Activated CD8-positive, alpha-beta memory T cell treated with anti-CD3 and anti-CD28 coated beads for 24 hours (primary cell): ENCODE measurements at regions not wholly inside any gene's neighbourhood (a gene's known extent, or its start where the extent isn't known, plus 50 kb on each side); places are given as distances from the start of the nearest gene placed in this dataset.

ENCODE experiments used
- DNase-seq: peaks from one replicate; pipeline ENCODE4 v3.0.0-alpha.2; 2020

DNA sequence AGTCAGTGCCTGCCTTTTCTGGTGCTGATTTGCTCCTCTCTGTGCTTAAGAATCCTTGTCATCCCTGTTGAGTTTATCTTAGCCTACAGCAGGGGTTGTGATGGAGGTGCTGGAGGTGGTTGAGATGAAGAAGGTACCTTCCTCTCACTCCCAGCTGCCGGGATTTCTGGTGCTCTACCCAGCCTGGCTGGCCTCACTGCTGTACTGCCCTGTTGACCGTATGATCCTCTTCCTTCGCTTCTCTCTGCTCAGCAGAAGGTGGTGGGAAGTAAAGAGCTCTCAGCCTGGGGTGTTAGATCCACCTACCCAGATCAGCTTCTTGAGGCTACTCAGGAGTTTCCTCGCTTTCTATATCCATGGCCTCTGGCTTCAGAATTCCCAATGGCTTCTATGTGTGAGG is 101.0 kb upstream of the NXT1 start:
- DNase-seq, result no peak

DNA sequence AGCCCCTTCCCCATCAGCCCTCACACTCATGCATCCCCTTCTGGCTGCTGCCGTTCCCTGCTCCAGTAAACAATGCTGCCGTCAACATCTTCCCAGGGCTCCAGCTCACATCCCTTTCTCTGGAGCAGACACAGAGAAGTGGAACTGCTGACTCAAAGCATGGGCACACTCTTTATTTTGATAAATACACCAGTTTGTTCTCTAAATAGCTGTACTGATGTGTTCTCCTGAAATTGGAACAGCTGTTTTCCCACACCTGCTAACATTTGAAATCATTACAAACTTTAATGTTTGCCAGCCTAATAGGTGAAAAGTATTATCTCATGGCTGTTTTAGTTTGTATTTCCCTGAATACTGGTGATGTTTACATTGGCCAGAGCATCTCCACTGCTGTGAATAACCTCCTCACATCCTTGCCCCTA is 102.1 kb upstream of the NXT1 start:
- DNase-seq, result no peak

DNA sequence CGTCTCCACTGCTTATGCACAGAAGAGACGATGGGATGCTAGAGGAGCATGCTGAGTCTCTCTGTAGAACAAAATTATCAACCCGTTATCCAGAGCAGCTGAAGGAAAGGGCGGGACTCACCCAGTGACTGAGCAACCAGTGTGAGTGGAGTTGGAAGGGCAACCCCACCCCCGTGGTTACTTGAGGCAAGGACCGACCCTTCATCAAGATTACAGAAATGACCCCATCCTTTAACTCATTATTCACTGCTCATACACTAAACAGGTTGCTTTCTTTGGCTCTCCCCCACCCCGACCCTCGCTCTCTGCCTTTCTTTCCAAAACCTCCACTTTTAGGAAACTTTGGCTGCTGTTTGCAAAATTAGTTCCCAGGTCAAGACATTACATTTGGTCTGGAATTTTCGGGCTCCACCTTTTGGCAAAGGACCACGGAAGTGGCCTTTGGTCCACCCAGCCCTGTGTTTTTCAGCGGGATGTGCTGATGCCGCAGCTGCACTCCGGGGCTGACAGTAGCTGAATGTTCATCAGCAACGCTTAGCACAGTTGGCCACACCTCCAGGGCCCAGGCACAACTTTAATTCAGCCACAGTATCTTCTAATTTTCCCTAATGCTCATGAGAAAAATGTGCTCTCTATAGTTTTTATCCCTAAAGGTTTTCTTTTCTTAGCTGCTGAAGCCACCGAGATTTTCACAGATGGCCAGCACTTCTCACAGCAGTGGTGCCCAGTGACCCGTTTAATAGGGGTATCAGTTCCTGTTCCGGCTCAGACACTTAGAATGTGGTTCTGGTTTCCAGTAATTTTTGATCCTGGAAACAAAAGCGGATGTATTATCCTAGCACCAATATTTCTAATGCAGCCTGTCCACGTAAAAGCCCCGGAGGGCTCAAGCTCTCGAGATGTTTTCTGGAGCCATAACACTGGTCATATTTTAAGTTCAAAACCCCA is 103.6 kb upstream of the NXT1 start:
- no peak for DNase-seq

DNA sequence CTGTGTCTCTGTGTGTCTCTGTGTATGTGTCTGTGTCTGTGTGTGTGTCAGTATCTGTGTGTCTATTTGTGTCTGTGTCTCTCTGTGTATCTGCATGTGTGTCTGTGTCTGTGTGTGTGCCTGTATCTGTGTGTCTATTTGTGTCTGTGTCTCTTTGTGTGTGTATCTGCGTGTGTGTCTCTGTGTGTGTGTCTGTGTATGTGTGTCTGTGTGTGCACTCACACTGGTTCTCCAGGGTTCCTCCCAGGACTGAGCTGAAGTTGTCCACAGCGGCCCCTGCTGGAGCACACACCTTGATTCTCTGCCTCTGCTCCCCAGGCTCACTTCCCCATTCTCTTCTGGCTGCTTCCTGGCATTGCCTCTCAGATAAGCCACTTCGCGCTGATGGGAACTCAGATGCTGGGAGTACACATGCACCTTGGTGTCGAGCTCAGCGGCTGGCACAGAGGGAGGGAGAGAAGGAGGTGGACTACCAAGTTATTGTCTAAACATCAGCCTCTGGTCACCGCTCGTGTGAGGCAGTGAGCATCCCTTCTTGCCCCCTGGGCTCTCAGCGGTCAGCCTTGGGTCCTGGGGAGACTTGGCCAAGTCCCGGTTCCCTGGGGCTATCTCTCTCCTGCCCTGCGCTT is 104.9 kb upstream of the NXT1 start:
- DNase-seq, result peak; percentile 47

DNA sequence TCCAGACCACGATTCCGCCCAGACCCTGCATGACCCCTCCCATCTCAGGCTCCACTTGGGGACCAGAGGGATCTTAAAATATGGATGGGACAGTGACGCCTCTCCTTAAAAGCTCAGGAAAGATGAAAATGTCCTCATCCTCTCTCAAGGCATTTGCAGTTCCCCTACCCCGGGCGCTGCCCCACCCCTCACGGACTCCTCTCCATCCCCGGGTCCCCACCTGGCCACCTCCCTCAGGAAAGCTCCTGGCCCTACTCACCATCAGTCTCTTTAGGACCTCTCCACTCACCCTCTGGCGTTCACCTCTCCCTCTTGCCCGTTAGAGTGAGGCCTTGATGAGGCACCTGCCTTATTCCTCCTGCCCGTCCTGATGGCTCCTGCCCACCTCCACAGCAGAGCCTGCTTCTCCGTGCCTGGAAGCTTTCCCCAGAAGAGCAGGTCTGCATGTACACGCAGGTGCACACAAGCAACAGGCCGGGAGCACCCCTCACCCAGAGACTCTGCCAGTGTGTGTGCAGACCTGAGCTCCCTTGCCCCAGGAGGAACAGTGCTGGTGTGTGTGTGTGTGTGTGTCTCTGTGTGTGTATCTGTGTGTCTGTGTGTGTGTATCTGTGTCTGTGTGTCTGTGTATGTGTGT is 105.6 kb upstream of the NXT1 start:
- peak; percentile 19 for DNase-seq

DNA sequence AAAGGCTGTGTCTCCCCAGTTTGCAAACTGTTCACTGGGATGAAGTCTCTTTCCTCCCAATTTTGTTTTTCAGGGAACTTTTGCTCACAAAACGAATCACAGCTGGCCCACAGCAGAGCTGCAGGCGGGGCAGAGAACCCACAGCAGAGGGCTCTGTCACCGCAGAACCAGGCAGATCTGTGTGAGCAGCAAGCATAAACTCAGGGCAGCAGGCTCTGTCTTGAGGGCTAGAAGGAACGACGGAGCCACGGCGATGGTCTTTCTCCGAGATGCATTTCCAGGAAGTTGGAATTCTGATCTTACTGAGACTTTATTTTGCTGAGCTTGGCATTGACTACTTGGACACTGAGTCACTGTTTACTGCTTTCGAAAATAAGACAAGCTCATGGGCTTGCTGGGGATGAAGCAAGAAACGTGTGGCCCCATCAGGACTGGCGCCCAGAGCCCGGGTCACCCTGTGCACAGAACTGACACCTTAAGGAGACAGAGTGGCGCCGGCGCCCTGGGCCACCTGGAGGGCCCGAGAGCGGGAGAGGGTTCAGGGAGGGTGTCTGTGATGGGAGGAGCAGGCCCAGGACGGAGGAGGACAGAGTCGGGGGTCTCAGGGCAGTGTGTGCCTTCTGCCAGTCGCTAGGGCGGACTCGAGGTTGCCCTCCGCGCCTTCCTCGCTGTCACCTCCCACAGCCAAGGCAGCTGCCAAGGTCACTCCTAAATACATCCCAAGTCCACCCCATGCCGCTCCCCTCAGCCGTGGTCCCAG is 106.3 kb upstream of the NXT1 start:
- DNase-seq, result peak; percentile 17

DNA sequence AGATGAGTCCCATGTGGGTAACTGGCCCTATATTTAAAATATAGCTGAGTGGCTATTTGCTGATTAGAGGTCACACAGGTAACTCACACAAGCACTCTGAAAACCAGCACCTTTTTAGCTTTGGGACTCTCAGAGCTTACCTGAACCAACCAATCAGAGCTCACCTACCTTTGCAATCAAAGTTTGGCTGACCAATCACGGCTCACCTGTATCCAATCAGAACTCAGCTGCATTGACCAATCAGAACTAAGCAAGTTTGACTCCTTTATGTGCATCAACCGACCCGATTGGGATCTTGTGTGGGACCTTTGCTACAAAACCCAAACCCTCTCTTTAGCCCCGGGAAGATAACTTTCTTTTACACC is 106.8 kb upstream of the NXT1 start:
- DNase-seq, result peak; percentile 19

DNA sequence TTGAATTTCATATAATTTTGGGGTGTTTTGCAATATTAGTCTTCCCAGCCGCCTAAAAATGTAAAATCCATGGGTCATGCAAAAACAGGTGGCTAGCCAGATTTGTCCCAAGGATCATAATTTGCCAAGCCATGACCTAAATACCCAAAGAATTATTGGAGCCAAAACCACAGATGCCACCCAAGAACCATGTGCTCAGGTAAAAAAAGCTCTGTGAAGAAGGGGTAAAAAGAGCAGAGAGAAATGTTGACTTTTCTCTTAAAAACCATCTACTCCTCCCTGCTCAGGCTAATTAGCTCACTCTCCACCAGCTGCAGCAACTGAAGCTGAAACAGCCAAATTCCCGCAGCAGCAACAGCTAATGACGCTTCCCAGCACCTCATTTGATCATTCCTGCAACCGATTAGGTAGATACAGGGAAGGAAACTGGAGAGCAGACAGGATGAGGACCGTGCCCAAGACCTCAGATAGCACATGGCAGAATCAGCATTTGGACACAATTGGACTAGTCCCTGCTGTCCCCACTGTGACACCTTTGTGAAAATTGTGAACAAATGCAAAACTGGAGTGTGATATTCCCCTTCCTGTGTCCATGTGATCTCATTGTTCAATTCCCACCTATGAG is 107.9 kb upstream of the NXT1 start:
- DNase-seq, result no peak

DNA sequence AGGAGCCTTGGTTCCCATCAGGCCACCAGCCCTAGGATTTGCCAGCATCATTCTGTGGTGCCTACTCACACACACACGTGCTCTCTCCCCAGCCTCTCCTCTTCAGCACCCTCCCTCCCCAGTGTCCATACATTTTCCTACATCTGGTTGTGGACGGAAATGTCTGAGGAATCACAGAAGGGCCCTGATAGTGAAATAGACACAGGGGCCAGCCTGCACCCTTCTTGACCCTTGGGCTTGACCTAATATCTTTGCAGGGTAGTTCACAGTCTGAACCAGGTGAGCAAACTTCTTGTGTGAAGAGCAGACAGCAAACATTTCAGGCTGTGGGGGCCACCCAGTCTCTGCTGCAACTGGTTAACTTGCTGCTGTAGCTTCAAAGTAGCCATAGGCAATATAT is 108.5 kb upstream of the NXT1 start:
- DNase-seq, result no peak

DNA sequence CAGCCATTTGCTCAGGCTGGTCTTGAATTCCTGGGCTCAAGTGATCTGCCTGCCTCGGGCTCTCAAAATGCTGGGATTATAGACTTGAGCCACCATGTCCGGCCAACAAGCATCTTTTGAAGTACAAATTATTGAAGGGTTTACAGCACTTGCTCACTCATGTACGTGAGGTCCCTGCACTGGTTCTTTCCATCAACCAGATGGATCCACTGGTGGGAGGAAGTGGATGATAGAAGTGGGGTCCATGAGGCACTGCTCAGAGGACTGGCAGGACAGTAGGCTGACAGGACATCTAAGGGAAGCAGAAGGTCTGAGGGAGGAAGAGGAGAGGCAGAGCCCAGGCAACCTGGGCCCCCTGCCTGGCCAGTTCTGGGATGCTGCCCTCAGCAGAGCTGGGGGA is 109.2 kb upstream of the NXT1 start:
- DNase-seq, result peak; percentile 21

DNA sequence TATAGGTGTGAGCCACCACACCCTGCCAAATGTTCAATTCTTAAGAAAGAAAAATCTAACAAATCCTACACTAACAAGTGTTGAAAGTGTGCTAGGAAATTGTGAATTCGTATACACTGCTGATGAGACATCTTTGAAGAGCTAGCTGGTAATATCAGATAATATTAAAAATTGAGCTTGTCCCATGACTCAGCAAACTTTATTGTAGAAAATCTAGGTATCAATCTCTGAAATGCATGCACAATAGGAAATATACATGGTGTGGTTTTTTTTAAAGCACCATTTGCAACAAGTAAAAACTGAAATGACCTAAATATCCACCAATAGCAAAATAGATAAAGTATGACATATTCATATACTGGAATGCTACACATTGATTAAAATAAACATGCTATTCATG is 110.1 kb upstream of the NXT1 start:
- no peak for DNase-seq

DNA sequence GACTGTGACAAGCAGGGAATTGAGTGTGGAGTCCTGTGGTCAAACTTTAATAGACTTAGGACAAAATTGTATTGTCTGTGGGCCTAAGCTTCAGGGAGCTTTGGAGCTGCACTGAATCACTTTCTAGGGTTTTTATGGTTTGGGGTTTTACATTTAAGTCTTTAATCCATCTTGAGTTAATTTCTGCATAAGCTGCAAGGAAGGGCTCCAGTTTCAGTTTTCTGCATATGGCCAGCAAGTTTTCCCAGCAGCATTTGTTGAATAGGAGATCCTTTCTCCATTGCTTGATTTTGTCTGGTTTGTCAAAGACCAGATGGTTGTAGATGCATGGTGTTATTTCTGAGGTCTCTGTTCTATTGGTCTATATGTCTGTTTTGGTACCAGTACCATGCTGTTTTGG is 113.4 kb upstream of the NXT1 start:
- DNase-seq, result no peak

DNA sequence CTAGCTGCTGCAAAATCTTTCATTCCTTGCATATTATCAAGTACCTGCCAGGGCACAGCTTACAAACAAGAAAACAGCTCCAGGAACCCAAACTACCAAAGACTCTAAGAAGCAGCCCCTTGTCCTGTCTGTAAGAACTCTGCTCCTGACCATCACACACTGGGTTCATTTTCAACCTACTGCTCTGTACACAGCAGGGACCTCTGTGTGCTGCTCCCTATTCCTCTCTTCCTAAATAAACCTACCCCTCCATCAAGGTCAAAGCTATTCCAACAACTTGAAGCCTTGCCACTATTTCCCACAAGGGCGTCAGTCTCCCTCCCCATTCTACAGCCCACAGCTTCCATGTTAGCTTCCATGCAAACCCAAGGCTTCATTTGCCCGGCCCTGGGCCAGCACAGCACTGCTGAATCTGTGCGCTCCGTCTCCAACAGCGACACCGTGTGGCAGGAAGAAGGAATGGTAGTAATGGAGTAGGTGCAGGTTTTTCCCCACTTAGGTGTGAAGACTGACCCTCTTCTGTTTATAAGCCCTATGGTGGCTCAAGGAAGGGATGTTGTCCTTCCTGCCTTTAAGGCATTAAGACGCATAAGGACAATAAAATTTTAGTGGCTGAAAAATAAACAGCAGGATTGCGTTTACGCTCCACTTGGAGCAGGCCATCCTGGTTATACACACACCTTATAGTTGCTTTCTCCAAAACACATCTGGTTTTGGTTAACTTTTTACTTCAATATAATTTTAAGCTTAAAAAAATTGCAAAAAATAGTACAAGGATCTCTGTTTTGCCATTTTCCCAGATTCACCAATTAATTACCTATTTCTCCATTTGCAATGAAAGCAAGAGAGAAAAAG is 115.2 kb upstream of the NXT1 start:
- DNase-seq, result no peak

DNA sequence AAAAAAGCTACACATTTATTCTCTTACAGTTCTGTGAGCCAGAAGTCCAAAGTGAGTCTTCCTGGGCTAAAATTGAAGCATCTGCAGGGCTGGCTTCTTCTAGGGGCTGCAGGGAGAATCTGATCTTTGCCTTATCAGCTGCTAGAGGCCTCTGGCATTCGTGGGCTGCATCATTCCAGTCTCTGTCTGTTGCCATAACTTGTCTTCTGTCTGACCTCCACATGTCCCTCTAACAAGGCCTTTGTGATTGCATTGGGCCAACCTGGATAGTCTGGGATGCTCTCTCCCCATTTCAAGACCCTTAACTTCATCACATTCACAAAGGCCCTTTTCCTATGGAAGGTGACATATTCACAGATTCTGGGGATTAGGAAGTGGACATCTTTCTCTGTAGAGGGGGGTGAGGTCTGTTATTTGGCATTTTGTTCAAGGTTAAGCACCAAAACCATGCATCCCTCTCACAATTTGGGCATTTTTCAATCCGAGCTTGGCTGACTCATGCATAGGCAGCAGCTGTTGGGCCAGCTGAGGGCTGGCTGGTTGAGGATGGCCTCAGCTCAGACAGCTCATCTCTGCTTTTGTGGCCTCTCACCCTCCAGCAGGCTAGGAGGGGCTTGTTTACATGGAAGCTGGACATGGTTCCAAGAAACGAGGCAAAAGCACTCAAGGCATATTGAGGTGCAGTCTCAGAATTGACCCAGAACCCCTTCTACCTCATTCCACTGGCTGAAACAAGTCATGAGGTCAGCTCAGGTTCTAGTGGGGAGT is 116.1 kb upstream of the NXT1 start:
- DNase-seq, result no peak

DNA sequence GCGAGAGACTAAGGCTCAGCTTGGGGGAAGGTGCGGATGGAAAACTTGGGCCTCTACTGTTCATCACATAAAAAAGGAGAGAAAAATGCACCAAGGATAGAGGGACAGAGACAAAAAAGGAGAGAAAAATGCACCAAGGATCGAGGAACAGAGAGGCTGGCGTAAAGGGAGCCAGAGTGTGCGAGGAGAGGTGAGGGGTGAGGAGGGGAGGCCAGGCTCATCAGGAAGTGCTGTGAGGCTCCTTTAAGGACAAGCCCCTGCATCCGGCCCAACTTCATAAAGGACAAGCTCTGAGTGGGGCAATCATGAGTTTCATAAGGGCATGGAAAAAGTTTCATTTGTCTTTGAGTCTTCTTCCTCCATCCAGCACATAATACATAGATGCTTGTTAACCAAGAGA is 117.2 kb upstream of the NXT1 start:
- DNase-seq, result no peak

DNA sequence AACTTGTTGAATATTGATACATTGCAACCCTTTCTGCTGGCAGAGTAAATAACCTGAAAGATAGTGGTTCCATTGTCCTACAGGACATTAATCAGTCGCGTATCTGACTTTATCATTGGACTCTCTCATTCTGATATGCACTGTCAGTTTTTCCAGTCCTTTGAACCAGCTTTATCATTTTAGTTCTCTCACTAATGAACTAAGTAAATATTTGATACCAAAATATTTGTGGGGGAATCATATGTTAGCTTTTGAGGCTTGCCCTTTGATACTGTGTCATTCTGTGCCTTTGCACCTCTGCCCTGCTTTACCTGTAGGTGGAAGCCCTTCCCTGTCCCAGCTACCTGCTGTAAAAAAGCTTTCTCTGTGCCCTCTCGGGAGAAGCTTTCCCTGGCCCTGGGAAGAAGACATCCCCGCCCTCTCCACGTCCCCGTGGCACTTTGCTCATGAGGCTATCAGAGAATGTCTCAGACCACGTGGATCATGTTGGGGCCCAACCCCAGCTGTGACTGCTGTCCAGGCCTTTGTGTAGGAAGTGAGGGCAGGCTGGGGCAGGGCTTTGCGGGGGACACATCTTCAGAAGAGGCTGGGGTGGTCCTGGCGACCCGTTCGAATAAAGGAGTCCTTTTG is 117.8 kb upstream of the NXT1 start:
- no peak for DNase-seq

DNA sequence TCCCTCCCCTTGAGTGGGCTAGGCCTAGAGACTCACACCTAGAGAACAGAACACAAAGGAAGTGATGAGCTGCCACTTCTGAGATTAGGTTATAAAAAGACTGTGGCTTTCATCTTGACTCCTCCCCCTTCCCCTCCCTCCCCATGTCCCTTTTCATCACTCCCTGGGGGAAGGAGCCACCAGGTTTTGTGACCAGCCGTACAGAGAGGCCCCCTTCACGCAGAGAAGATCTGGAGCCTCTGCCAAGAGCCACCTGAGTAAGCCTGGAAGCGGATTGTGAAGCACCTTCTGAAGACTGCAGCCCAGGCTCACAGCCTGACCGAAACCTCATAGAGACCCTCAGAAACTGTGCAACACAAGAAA is 118.4 kb upstream of the NXT1 start:
- DNase-seq, result no peak

DNA sequence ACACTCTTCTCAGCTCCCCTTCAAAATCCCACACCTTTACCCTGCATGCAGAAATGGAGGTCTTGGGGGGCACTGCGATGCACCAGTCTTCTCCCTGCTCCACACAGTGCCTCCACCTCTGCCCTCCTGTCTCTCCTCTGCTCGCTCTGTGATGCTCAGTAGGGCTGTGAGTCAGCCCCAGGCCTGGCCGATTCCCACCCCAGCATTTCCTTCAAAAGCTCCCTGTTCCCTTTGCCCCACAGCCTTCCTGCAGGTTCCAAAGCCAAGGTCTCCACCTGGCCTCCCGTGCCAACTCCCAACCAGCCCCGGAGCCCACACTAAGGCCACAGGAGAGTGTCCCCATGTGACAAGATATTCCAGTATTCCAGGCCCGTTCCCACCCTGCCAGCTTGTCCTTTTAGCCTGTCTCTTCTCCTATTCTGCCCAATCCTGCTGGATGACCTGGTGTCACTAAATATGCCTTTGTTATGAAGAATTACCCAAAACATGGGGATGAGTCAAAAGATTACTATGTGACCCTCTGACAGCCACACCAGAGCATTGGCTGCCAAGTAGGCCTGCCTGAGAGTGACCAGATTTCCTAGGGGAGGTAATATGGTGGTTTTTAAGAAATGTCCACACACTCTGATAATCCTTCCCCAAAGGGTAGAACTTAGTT is 118.9 kb upstream of the NXT1 start:
- no peak for DNase-seq

DNA sequence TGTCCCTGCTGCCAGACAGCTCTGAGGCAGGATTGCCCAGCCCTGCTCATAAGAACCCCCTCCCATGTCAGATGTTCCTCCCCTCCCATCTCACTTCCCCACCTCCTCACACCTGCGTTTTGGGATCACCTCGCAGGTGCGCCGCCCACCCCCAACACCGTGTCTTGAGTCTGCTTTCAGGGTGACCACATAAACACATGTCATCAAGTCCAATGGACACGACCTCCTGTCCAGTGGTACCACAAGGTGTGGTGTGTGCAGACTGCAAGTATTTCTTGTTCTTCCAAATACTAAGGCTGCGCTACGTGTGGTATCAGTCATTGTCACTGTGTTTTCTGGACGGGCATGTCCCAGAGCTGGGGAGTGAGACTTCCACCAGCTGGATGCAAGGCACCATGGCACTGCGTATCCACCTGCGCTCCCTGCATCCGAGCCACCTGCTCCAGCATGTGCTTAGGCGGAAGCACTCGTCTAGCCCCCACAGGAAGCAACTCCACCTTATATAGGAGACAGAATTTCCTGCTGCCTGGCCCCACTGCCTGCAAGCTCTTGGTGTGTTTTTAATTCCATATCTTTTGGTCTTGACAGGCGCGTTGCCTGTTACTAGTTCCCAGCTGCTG is 119.7 kb upstream of the NXT1 start:
- no peak for DNase-seq

DNA sequence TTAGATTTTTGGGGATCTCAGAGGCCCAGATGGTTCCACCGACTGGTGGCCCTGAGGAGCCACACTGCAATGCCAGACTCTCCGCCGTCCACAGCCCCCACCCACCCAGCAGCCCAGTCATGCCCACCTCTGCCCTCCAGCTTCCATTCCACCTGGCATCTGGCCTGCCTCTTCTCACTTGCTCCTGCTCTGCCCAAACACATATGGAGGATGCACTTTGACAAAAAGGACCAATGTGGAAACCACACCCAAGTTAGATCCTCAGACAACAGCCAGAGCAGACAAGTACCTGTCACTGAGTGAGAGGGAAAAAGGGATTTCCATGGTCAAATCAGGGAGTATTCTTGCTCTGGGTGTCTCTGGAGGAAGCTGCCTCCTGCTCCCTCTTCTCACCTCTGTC is 120.6 kb upstream of the NXT1 start:
- peak; percentile 37 for DNase-seq
